Fibroblast of peridontal ligament (primary cell): ENCODE measurements at regions not wholly inside any gene's neighbourhood (a gene's known extent, or its start where the extent isn't known, plus 50 kb on each side); places are given as distances from the start of the nearest gene placed in this dataset.

Experiments used
- DNase-seq: peaks from one replicate; pipeline ENCODE4 v3.0.0-alpha.2; 2010; ENCODE audit errors: extremely low read depth

GRCh38 chr13:97786510-97786909 lies 167.0 kb upstream of the IPO5 start:
- DNase-seq: no peak

- DNase-seq: no peak
Measured at GRCh38 chr13:97797553-97797952, 155.9 kb upstream of the IPO5 start.

- no peak for DNase-seq
Measured at GRCh38 chr13:97798171-97798821, 155.2 kb upstream of the IPO5 start.

- DNase-seq: peak; percentile 16
Measured at GRCh38 chr13:97798836-97799235, 154.6 kb upstream of the IPO5 start.

DNA sequence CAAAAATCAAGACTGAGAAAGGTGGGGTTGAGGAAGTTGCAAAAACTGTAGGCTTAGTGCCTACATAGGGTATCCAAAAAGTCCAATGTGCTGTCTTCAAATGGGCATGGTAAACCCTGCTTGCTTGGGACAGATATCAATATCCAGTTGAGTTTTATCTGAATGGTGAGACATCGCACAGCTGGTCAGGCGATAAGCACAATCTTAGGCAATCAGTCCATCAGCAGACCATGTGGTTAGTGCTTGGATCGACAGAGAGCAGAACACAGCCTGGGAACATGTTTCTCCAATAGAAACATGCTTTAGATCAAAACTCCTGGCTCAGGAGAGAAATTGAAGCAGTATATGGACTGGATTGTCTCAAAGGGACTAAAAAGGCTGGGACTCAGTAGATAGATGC lies 151.3 kb upstream of the IPO5 start:
- DNase-seq: no peak

DNA sequence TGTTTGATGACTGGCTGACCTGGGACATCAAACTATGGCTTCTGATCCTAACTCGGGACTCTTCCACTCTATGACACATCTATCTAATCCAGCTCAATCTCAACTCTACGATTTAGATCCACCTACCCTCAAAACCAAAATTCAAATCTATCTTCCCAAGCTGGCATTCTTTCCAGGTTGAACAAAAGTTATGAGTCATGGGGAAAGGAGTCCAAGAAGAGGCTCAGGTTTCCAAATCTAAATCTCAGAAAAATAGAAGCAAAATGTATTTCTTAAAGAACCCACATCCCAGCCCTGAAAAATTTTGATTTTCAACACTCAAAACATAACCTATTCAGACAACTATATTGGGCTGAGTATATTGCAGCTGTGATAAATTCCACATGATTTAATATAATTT lies 143.9 kb upstream of the IPO5 start:
- peak; percentile 23 for DNase-seq

DNA sequence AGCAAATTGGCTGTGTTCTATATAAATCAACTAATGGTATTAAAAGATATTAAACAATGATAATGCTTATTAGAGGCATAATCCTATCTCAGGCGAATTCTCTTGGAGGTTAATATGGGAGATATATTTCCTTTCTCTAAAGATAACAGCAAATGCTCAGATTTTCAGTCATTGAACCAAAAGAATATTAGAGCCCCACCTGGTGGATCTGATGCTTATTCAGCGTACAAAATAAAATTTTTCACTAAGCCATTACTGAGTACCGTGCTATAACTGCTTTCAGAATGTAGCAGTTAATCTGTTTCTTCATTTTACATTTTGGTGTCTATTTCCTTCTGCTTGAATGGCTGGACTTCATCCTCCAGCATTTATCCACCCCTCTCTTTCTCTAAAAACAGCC lies 143.3 kb upstream of the IPO5 start:
- DNase-seq: peak; percentile 31

DNA sequence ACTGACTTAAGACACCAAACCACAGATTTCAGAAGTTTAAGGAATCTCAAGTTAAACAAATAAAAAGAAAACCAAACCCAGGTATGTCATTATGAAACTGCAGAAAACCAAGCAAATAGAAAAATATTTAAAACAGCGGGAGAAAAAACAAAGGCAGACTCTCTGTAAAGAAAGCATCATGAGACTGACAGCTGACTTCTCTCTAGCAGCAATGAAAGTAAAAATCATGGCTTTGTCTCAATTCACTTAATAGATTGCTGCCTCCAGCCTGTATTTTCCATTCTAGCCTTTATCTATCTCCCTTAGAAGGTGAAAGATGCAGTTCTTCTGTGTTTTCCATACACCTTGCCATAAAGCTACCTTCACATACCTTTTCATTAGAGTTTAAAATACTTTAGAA lies 131.1 kb upstream of the IPO5 start:
- no peak for DNase-seq

- no peak for DNase-seq
Measured at GRCh38 chr13:97826421-97827012, 127.0 kb upstream of the IPO5 start.

- no peak for DNase-seq
Measured at GRCh38 chr13:97834250-97834649, 119.2 kb upstream of the IPO5 start.

- no peak for DNase-seq
Measured at GRCh38 chr13:97843189-97843588, 110.3 kb upstream of the IPO5 start.

- DNase-seq: no peak
Measured at GRCh38 chr13:97844151-97844550, 109.3 kb upstream of the IPO5 start.

GRCh38 chr13:97848886-97849285 lies 104.6 kb upstream of the IPO5 start:
- no peak for DNase-seq

DNA sequence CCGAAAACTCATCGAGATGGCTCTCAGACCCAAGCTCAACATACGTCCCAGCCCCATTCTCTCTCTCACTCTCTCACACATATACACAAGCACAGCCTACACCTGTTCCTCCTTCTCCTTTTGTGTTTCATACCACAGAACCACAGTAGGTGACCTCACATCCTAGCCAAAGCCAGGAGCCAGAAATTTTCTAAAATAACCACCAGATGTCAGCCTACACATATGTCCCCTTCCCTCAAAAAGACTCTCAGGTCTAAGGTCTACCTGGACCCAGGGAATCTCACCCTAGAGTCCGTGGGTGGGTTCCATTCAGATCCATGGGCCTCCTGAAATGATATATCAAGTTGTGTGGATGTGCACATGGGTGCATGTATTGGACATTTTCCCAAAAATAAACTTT lies 104.2 kb upstream of the IPO5 start:
- peak; percentile 35 for DNase-seq

- no peak for DNase-seq
Measured at GRCh38 chr13:97851269-97851668, 102.2 kb upstream of the IPO5 start.

GRCh38 chr13:97852181-97852874 lies 101.1 kb upstream of the IPO5 start:
- DNase-seq: no peak

GRCh38 chr13:97853550-97853949 lies 99.9 kb upstream of the IPO5 start:
- DNase-seq: peak; percentile 42

DNA sequence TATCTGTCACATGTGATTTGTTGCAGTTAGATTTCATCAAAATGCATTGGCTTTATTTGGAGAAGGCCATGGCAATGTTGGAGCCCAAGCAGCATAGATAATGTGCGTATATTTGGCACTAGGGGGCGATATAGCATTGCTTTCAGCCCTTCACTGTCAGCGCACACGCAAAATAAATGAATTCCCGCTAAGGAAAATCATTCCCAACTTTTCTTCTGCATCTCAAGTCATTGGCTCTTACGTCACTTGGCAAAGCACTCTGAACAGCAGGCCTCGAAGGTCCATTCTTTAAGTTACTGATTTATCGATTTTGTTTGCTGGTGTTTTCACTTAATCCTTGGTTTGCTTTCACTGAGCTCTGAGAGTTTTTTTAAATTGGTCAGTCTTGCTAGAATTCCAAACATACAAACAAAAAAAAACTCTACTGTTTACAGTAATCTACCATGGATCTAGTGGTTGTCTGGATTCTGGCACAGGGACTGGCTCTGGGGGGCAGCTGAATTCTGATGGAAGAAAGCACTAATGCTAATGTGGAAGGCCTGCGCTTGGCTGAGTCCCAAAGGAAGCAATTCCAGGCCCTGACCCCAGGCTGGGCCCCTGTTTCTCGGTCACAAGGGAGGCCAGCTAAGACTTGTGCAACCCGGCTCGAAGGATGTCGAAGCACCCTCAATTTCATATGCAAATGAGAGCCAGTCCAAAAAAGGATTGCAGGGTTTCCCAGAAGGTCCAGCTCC lies 97.7 kb upstream of the IPO5 start:
- peak; percentile 97 for DNase-seq

DNA sequence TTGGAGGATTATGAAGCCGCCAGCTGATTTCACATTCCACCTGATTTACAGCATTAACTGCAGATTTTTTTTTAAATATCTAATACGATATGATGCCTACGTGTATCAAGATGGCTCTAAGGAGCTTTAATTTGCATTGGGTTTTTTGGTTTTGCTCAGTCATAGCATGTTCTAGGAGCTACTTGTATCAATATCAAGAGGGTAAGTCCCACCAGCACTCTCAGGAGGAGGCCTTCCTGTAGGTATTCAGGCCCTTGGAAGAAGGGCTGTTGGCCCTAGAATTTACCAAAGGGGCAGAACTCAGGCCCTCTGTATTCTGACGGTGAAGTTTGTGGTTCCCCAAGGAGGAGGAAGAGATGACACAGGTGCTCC lies 97.2 kb upstream of the IPO5 start:
- no peak for DNase-seq

DNA sequence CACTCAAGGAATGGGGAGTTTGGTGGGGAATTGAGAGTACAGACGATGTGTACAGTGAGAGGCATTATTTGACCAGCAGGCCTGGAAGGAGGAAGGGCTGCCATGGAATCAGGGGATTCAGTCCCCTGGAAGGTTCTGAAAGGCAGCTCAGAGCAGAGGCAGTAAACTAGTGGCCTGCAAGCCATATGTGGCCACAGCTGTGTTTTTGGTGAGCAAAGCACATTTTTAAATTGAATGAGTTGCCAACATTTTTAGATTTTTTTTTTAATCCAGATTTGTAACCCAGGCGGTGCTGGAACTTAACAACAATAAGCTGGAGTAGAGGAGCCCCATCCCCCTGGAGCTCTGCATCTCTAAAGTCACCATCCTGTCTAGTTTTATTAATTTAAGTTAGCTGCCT lies 95.3 kb upstream of the IPO5 start:
- DNase-seq: peak; percentile 22

GRCh38 chr13:97866346-97866745 lies 87.1 kb upstream of the IPO5 start:
- no peak for DNase-seq

- no peak for DNase-seq
Measured at GRCh38 chr13:97866751-97867150, 86.7 kb upstream of the IPO5 start.

- DNase-seq: no peak
Measured at GRCh38 chr13:97873398-97873797, 80.1 kb upstream of the IPO5 start.
